GM18502 (cell line): ENCODE measurements at regions not wholly inside any gene's neighbourhood (a gene's known extent, or its start where the extent isn't known, plus 50 kb on each side); places are given as distances from the start of the nearest gene placed in this dataset.
A peak's percentile ranks its signal among the peaks of the same experiment; 100 is the strongest.
"Not testable (repeated sequence)": the region's sequence is repeated elsewhere in the genome, so short reads cannot be mapped to it uniquely, and the experiment has no call there.

Experiments used
- ATAC-seq: cut with Tn5 transposase; IDR thresholded peaks from one replicate; pipeline ENCODE4 v1.9.1; 2021; ENCODE audit warnings: mild to moderate bottlenecking; ENCODE audit not compliant: unreplicated experiment, poor library complexity

DNA sequence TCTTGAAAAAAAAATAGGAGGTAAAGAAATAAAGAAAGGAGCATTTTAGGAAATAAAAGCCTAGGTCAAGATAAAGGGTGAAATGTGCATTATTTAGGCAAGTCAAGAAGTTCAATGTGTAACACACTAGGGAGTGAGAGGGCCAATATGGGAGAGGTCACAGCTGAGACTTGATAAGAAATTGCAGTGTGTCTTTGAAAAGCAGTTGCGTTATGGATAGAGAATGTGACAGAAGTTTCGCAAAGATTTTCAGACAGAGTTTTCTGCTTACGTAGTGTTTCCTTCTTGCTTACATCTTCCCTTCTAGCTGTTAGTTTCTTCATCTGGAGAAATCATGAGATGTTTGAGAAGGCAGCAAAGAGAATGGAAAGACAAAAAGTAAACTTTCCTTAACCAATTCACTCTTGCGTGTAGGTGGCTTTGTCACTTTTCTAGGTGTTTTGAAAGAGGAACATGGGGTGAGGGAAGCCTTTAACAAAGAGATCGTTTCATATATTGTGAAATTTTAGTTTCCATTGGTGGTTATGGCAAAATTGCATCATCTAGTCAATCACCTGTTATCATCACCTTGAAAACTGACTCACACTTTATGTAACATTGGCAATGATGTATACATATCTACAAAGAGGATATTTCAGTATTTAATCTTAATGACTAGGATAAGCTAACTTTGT lies 975.5 kb downstream of the OLFM4 start:
- no peak for ATAC-seq

DNA sequence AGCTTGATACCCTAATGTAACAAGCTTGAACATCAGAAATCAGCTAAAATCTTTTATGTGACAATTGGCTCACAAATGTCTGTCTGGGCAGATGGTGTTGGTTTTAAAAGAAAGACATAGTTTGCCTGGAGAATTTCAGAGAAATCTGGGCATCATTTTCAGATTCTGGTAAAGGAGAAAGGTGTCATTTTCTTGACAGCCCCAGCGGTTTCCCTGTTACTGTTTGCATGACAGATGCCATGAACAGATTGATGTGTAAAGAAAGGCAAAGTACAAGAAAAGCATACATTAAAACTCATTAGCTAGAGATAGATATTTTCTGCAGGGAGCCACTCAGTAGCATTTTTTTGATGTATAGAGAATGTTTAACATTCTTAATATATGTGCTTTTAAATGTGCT lies 987.9 kb downstream of the OLFM4 start:
- no peak for ATAC-seq

GRCh38 chr13:54018485-54018884 lies 989.9 kb downstream of the OLFM4 start:
- no peak for ATAC-seq

- ATAC-seq: peak; percentile 99
These were observed 1000.6 kb downstream of the OLFM4 start for GRCh38 chr13:54029226-54029625.

DNA sequence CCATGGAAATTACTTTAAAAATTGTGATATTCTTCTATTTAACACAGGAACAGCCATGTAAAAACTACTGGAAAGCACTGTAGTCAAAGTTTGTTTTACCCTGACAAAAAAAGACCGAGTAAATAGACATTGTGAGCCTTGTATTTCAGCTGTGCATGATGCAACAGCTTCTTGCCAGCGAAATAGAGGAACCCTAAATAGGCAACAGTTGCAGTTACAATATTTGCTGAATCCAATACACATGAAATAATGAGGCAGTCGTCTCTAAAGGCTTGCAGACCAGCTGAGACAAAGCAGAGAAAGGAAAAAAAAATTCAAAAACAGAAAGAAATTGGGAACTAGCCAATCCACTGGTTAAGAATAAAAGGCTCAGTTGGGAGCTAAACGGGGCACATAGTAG lies 1001.1 kb downstream of the OLFM4 start:
- peak; percentile 9 for ATAC-seq

DNA sequence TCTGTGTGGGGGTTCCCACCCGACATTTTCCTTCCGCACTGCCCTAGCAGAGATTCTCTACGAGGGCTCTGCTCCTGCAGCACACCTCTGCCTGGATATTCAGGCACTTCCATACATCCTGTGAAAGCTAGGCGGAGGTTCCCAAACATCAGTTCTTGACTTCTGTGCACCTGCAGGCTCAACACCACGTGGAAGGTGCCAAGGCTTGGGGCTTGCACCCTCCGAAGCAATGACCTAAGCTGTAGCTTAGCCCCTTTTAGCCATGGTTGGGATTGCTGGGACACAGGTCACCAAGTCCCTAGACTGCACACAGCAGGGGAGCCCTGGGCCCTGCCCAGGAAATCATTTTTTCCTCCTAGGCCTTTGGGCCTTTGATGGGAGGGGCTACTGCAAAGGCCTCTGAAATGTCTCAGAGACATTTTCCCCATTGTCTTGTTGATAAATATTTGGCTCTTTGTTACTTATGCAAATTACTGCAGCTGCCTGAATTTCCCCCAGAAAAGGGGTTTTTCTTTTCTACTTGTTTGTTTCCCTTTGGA lies 1004.8 kb downstream of the OLFM4 start:
- no peak for ATAC-seq

DNA sequence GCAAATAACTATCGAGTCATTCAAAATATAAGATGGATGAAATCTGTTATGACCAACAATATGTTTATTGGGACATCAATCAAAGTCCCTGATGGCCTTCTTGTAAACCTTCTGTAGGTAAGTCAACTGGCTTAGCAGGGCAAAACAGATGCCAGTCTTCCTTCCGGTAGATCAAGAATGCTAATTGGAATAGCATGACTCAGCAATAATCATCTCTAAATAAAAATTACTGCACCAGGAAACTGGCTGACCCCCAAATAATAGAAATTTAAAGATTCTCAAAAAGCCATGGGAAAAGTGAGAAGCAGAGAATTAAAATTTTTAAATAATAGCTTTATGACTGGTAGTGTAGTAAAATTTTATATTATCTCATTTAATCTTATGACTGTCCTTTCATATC lies 1005.4 kb downstream of the OLFM4 start:
- no peak for ATAC-seq

GRCh38 chr13:54057416-54057815 lies 1028.8 kb downstream of the OLFM4 start:
- not testable (repeated sequence) for ATAC-seq

DNA sequence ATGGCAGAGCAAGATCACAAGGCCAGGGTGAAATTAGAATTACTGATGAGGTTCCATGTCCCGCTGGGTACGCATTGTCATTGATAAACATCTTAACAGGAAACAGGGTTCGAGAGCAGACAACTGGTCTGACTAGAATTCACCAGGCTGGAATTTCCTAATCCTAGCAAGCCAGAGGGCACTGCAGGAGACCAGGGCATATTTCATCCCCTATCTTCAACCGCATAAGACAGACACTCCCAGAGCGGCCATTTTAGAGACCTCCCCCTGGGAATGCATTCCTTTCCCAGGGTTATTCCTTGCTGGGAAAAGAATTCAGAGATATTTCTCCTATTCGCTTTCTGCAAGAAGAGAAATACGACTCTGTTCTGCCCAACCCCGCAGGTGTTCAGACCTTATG lies 1041.3 kb downstream of the OLFM4 start:
- not testable (repeated sequence) for ATAC-seq

- ATAC-seq: no peak
These were observed 1049.0 kb downstream of the OLFM4 start for GRCh38 chr13:54077569-54077968.

GRCh38 chr13:54078271-54078870 lies 1049.8 kb downstream of the OLFM4 start:
- ATAC-seq: no peak

DNA sequence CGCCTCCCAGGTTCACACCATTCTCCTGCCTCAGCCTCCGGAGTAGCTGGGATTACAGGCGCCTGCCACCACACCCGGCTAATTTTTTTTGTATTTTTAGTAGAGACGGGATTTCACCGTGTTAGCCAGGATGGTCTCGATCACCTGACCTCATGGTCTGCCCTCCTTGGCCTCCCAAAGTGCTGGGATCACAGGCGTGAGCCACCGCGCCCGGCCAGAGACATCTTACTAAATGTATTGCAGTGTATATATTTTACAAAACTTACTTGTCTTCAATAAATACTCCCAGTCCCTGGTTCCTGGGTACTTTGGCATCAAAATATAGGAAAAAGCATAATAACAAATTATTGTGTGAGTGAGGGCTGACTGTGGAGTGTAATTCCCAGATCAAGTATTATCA lies 1053.7 kb downstream of the OLFM4 start:
- not testable (repeated sequence) for ATAC-seq

- no peak for ATAC-seq
These were observed 1063.3 kb downstream of the OLFM4 start for GRCh38 chr13:54091884-54092283.

DNA sequence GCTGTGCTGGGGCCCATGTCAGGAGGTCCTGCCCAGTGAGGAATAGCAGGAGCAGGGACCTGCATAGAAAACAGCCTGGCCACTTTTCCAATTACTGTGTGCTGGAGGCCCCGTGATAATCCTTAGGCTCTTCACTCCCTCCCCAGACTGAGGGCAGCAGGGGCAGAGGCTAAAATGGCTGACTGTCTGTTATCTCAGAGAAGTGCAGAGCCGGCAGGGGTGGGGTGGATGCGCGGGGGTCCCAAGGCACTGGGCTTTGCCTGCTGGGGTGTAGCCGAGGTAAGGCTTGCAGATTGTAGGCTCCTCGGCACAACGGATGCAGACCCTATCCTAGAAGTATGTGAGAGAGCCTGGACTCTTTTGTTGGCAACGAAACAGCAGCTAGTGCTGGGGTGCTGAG lies 1064.1 kb downstream of the OLFM4 start:
- no peak for ATAC-seq

GRCh38 chr13:54110597-54110996 lies 1082.0 kb downstream of the OLFM4 start:
- no peak for ATAC-seq

GRCh38 chr13:54124700-54125099 lies 1096.1 kb downstream of the OLFM4 start:
- ATAC-seq: no peak

DNA sequence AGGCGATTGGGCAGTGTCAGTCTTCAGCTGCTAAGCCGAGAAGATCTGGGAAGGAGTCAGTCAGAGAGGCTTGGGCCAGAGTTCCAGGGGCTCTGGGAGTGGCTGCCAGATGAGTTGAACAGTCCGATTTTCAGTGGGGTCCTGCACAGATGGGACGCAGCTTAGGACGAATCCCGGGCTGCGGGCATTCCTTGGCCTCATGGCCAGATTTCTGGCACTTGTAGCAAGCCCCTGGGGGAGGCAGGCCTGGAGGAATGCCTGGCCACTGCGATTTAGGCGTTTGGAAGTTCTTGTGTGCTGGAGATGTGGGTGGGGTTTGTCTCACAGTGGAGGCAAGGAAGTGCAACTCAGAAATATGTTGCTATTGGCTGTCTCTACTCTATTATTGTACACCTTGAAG lies 1102.3 kb downstream of the OLFM4 start:
- ATAC-seq: not testable (repeated sequence)

- ATAC-seq: not testable (repeated sequence)
These were observed 1102.8 kb downstream of the OLFM4 start for GRCh38 chr13:54131433-54131832.

- not testable (repeated sequence) for ATAC-seq
These were observed 1103.5 kb downstream of the OLFM4 start for GRCh38 chr13:54132127-54132526.

GRCh38 chr13:54132720-54133119 lies 1104.1 kb downstream of the OLFM4 start:
- not testable (repeated sequence) for ATAC-seq

GRCh38 chr13:54133746-54134145 lies 1105.1 kb downstream of the OLFM4 start:
- no peak for ATAC-seq

DNA sequence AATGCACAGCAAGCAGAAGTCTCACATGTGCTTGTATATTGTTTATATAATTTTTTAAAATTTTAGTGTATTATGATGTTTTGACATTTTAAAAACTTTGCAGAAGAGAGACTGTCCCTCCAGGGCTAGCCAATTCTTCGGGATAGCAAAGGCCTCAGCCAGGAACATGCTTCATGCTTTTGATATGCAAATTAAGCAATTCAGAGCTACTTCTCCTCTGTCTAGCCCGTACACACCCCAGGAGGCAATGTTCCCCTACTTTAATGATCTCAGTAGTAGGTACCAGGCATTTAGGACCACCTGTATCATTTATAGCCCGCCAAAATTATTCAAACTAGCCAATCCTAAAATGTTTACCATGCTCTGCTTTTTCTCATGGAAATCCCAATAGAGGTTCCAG lies 1116.2 kb downstream of the OLFM4 start:
- ATAC-seq: no peak
